Fibroblast of gingiva (primary cell): ENCODE measurements at regions not wholly inside any gene's neighbourhood (a gene's known extent, or its start where the extent isn't known, plus 50 kb on each side); places are given as distances from the start of the nearest gene placed in this dataset.

Source experiments
- DNase-seq: peaks from one replicate; pipeline ENCODE4 v3.0.0-alpha.2; 2011; ENCODE audit warnings: low read depth

DNA sequence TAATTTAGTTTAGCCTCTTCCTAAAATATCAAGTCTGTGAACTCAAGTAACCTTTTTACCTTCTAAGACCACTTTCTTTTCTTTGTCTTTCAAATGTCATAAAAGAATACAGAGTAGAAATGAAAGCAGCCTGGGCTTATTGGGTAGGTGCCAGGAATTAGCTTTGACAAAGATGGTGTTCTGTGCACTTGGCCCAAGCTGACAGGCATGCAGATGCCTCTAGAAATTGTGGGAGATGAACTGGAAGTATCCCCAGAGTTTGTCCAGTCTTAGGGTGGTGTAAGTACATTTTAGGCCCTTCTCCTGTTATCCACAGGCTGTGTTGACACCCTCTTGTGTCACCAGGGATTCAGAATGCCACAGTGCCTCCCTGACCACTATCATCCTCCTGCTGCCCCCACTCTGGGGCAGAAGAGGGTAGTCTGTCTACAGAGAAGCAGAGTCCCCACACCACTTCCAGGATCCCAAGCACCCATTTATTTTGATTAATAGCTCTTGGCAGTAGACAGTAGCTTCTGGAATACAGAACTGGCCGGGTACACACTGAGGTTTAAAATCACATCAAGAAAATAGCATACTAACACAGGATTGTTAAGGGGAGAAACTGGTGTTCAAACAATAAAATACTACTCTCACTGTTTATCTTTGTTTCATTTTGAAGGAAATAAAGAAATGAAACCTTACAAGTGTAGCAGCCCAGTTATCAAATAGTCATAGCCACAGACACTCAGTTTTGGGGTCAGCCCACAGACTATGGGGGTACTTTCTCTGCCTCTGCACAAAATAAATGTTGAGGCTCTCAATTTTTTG, 343.2 kb downstream of the KCNRG start:
- no peak for DNase-seq

DNA sequence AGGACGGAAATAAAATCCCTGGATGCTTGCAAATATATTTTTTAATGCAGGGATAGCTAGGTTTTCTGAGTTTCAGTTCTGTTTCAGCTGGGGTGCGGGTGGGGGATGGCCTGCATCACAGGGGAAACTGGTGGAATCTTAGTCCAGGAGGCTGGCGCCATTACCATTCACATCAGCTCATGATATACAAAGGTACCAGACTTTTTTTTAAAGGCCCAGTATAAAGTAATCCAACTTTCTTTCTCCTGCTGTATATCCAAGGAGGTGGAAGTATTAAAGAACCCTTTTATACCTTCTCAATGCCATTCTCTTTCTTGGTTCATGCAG, 343.8 kb downstream of the KCNRG start:
- DNase-seq: no peak

DNA sequence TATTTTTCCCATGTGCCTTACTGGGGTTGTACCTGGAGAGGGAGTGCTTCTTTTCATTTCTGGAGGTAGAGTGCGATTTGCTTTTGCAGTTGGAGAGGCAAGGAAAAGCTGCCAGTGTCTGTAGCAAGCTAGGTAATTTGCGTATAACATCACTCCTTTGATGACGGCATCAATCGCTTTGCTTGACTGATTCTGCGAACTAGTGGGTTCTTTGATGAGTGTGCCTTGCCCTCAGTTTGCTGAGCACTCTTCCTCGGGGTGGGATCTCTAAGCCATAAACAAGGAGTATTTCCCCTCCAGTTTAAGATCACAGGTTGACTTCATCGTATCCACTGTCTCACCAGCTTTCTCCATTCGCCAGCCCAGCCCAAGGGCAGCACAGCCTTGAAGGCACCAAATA, 344.5 kb downstream of the KCNRG start:
- DNase-seq: no peak

DNA sequence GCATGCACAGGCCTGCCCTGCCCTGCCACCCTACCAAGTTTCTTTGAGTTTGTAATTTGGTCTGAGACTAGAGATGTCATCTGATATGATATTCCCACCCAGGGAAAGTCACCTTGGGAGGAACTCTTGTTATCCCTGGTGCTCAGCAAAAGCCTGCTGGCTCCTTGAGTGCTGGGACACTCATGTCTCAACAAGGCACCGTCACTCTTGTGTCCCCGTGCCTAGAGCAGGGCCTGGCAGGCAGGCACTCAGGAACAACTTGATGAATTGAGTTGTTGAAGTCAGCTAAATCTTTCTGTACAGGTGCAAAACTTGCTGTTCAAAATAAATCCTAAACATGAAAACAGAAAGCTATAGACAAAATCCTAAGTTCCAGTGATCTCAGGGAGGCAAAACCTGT, 345.4 kb downstream of the KCNRG start:
- no peak for DNase-seq

DNA sequence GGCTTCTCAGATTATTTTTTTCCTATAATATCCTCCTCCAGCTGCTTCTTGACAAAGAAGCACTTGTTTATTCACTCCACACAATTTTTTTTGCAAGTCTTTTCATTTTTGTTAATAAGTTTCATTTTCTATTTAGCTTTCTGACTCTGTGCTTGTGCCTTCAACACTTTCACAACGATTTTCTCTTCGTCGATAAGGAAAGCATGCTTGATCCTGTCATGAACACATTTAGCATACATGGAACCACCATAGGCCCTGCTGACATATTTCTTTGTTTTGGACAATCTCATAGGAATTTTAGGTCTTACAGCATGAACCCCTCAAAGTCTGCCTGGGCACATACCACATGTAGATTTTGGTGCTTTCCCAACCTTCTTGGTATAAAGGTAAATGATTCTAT, 346.0 kb downstream of the KCNRG start:
- no peak for DNase-seq

DNA sequence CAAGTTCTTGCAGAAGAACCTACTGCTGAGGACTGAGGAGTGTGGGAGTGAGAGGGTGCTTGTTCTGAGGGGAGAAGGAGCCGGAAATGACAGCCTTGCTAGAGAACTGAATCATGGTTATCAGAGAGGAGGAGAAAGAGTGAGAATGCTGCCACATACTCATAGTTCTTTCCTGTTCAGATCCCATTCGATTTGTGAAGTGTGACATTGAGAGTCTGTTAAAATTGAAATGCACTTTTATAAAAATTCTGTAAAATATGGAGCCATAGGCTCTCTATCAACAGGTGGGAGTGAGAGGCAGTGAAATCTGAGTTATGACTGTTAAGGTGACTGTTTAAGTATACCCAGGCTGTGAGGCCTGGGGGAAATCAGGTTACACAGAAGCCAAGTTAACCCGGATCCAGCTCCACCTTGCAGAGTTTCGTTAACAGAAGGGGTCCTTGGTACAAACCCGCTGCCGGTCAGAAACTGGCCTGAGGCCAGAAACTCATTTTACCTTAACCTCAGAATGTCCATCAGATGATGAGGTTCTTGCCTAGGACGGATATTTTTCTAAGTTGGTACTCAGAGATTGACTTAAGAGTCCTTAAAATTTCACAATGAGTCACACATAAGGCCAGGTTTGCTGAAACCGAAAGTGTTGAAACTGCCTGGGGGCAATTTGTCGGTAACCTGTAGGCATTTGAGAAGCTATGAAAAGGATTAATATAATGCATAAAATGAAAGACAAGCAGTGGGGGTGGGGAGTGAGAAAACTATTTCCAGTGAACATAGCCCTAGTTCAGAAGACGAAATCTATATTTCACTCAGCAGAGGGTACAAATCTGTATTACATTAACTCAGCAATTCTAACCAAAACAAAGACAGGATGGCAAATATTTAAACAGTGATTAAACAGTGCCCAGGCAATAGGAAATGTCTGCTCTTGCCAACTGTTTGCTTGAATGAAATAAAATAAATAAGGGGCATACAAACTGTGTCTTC, 350.5 kb downstream of the KCNRG start:
- DNase-seq: peak; percentile 66

DNA sequence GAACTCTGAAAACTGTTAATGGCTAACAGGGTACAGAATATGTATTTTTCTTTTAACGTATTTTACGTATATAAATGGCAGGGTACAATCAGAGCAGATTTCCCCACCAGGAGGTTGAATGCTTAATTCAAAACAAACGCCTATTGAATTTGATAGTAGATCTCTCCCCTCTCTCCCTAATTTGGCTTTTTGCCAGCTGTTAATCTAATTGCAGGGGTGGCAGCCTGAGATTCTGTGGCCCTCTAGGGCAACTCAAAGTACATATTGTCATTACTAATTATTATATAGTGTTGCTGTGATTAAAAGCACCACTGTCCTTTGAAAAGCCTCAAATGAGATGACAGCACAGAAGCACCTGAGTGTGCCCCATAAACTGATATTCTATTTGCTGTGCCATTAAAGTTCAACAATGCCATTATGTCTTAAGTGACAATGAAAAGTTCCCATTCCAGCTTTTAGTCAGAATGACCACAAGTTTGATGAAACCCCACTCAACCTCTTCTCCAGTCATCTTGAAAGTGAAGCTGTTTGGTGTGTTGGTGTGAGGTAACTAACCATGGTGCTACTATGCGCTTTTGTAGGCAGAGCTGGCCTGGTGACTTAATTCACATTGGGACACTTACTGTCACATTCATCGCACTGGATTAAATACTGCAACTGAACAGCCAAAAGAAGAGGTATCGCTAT, 351.4 kb downstream of the KCNRG start:
- DNase-seq: no peak

DNA sequence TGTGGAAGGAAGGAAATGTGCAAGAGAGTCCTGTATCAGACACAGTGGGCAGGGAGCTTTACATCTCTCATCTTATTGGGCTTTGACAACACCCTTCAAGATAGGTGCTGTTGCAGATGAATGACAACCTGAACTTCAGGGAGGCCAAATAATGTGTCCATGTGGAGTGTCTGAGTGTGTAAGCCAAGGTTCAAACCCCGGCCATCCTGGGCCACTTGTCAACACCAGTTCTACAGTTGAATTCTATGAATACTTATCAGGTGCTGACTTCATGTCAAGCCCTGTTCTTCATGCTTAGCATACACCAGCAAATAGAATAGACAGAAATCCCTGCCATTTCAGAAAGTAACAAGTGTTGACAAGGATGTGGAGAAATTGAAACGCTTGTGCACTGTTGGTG, 354.4 kb downstream of the KCNRG start:
- no peak for DNase-seq

DNA sequence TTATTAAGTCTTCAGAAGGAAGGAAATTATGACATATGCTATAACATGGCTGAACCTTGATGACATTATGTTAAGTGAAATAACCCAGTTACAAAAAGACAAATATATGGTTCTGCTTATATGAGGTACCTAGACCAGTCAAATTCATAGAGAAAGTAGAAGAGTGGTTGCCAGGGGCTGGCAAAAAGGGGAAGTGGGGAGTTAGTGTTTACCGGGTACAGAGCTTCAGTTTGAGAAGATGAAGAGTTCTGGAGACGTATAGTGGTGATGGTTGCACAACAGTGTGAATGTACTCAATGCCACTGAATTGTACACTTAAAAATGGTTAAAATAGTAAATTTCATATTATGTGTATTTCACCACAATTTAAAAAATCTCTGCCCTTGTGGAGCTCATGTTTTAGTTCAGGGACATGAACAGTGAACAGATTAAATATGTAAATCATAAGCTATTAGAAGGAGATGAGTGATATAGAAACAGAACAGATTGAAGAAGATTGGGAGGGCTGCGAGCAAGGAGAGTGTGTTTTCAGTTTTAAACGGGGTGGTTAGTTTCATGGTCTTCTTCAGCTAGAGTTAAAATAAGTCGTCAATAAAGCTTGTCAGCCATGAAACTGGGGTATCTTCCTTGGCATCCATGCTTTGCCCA, 355.2 kb downstream of the KCNRG start:
- no peak for DNase-seq

DNA sequence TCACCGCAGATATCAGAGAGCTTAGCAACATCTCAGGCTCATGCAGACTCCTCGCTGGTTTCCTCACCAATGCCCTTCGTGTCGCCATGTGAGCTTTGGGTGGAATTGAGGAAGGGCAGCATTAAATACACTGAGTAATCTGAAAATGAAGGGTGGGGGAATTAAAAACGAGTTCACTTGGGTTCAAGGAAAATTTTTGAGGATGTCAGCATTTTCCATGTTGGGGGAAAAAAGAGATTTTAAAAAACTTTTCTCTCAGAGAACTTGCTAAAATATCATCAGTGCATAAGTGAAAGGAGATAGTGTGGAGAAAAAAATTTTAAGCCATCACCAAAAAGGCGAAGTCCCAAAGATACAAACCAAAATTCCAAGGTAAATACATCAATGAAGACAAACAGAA, 359.3 kb downstream of the KCNRG start:
- no peak for DNase-seq

DNA sequence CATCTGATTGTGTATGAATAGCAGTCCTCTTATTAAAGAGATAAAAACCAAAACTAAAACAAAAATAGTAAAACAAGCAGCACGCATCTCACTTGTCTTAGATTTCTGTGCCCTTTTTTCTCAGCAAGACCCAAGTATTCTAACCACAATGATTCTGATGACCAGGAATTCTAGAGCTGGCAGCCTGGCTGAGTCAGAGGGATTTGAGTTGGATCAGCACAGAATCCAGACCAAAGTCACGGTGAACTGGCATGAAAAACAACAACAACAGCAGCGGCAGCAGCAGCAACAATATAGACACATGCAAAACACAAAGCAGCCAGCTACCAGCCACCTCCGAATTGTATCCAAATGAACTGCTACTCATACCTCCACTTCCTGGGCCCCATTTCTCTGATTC, 360.5 kb downstream of the KCNRG start:
- DNase-seq: peak; percentile 66

DNA sequence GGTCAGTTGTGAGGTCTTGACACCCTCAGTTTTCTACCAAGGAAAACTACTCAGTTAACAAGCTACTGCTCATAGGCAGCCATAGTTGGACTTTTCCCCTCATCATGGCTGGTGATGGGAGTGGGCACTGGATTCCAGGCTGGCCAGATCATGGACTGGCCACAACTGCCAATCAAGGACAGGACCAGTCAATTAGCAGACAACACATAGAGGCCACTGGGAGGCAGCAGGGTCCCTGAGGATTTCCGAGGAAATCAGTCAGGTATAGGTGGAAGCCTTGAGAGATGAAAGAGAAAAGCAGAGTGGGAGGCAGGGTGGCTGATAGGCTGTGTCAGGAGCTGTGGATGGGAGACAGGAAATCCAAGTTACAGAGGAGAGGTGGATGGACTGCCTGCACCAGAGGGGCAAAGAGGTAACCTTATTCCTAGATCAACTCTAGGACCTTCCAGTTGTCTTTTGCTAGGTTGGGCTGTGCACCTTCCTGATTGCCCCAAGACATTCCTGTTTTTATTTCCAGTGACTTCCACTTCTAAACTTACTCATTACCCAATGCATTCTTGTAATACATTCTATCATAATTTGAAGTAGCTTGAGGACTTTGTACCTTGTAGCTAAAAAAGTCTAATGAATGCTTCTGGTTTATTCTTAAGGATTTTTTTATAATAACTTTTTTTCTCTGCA, 361.8 kb downstream of the KCNRG start:
- no peak for DNase-seq

DNA sequence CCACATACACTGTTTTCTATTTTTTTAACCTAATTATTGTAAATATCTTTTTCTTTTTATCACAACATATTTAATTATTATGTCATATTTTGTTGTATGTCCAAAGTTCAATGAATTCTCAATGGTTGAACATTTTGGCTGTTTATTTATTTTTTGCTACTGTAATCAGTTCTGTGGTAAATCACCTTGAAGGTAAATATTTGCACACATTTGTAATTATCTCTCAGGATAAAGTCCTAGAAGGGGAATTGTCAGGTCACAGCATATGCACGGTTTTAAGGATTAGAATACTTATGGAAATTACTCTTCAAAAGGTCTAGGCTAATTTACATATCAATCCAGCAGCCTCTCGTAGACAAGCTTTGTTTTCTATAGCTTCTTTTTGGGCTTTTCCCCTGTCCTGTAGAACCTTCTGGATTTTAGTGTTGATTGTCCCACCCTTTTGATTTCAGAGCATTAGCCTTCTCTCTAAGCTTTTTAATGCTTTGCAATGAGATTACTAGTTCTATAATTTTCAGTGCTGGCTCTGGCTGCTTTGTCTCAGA, 362.6 kb downstream of the KCNRG start:
- no peak for DNase-seq

DNA sequence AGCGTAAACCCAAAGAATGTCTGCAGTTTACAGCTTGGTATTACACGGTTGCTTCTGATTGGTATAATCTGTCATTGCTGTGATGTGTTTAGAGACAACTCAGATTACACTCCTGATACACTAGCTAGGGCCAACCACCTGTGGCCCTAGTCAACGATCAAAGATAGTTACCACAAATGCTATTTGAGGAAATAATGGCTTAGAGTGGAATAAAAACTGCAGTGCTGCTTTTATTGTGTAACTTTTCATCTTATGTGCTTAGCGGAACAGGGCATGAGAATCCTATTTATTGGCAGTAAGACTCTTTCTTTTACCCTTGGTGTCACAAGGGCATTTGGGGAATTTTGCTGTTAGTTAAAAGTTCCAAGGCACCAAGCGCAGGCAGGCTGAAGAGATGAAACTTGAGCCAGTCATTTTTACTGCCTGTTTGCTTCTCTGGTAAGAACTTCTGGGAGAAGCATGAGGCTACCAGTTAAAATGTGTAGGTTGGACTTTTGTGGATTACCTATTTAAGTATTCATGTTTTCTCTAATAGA, 363.3 kb downstream of the KCNRG start:
- no peak for DNase-seq

DNA sequence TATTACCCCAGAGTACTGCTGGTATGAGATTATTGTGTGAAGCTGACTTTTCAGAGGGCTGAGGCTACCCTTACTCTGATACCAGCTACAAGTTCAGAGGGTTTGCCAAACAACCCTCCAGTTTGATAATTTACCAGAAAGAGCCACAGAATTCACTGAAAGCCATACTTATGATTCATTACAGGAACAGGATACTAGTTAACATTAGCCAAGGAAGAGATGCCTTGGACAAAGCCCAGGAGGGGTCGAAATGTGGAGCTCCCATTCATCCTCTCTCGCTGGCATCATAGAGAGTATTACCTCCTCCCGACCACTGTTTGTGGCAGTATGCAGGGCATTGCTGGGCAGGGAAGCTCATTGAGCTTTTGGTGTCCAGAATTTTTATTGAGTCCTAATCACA, 364.3 kb downstream of the KCNRG start:
- no peak for DNase-seq

DNA sequence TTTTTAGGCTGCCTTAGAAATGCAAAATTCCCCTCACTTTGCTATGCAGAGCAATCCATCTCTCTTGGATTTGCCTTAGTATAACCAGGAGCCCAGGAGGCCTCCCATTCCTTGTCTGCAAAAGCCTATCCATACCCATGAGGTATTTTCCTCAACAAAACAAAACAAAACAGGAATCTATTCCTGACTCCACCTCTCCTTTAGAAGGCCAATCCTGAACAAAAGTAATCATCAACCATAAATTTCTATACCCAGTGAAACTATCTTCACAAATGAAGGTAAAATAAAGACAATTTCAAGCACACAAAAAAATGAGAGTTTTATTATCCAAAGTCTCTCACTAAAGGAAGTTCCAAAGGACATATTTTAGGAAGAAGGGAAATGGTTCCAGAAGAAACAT, 365.7 kb downstream of the KCNRG start:
- DNase-seq: no peak

DNA sequence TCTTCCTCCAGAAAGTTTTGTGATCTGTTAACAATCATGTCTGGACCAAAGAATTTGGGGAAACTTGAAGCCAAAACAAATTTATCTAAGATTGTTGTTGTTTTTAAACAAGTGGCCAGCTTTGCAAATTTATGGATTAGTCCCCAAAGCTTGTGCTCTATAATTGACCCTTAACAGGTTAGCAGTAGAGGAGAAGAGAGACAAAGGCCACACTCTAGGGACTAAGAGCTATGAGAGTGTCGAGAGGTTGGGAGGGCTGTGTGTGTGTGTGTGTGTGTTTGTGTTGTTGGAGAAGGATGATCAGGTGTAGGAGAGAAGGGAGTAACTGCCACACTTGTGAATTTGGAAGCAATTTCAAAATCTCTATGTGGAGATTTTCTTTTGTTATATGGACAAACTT, 367.3 kb downstream of the KCNRG start:
- DNase-seq: no peak

DNA sequence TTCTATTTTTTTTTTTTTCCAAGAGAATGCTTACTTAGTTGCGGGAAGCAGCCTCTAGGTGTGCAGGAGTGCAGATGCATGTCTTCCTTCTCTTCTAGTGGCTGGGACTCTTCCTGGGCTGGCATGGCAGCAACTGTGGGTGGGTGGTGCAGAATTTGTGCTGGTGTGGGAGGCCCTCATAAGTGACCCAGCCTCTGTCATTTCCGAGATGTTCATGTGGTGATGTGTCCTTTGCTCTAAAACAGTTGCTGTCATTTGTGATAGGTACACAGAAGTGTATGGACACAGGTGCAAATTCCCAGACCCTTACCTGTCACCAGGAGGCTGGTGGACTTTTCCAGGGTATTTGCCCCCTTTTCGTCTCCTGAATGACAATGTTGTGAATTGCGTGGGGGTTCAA, 367.7 kb downstream of the KCNRG start:
- no peak for DNase-seq

DNA sequence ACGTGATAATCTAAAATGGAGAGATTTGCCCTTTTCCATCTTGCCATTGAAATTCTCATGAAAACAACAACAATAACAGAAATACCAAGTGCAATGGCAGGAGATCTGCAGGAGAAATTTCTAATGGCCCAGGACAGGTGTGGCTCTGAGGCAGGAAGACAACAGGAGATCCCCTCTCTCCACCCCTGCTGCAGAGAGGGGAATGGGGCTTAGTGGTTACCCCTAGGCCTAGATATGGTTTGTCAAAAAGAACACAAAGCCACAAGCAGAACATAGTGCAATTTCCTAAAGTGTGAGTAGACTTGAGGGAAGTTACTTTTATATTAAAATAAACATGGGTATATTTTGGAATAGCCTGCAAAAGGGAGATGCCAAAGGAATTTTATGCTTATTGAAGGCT, 369.5 kb downstream of the KCNRG start:
- DNase-seq: no peak

DNA sequence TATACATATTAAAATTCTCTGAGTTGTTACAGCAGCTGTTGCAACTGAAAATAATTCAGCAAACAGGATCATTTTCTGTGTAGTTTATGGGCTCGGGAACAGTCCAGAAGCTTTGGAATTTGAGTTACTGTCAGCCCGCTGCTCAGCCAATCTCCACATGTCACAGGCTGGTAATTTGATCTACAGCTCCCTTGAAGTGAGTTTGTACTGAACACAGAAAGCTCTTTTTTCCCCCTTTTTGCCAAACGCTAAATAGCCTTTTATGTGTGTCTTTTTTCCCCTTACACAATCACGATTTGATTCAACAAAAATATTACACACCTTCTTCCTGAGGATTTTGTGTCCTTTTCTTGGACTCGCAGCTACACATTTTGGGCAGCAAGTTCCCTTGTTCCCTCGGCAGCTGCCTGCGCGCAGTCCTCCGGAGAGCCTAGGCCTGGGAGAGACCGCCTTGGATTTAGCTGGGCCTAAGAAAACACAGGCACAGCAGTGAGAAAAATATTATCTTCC, 371.4 kb downstream of the KCNRG start:
- DNase-seq: peak; percentile 85

DNA sequence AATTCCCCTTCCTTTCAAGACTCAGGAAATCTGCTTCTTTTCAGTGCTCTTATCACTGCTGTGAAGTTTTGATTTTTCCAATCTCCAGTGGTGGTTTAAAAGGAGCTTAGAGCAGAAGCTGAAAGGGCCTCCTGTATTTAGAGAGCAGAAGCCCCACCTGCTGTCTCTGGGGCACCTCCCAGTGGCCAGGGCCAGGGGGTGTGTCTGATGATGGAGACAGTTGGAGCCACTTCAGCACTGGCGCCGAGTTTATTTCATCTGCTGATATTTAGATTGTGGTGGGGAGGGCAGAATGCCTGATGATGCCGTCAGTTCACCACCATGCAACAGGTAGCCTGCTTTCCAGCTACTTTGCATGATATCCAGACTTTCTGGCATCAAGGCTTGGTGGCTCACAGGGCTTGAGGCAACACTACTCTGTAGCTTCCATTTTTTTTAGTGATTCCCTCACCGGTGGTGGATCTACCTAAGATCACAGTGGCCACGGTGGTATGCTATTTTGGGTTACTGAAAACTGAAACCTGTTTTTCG, 371.9 kb downstream of the KCNRG start:
- peak; percentile 19 for DNase-seq
